ENCODE measurements at regions not wholly inside any gene's neighbourhood (a gene's known extent, or its start where the extent isn't known, plus 50 kb on each side); places are given as distances from the start of the nearest gene placed in this dataset.

DNA sequence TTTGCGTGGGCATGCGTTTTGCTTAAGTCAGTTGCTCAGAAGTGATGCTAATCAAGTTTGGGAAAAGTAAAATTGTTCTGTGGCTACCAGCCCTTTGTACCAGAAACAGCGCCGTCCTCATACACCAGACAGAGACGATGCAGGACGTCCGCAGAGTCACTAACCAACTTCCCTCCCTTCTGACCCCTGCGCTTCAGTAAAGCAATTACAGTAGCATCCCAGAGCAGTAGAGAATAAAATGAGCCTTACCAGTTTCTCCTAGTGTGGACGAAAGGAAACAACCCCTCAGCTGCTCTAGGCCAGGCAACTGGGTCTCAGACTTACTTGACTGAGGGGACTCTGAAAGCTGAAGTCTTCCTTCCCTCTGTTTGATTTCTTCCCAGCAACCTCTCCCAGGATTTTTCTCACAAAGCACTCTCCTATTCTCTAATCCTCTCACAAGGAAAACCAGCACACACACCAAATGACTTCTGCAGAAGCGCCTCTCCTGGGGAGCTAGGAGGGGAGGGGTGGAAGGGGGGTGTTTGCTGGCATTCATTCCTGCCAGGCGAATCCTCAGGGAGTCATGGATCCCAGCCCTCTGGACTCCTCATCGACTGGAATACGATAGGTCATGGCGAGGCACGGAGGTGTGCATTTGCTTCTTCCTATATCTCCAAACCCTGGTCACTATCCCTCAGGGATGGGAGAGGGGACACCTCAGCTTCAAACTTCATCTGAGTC lies 56.0 kb upstream of the MID1 start:
- H3K9ac ChIP-seq (ENCODE audit: low read depth, low read length, poor library complexity, severe bottlenecking), result no peak overlapping the region
- H3F3A ChIP-seq (ENCODE audit: low read depth), result no peaks in the 10 kb centered on the region
- no peaks in the 10 kb centered on the region for H3K9me2 ChIP-seq (replicated peaks; ENCODE audit: low read depth, low read length)
- H3K4me2 ChIP-seq (ENCODE audit: low read depth, low read length, poor library complexity, severe bottlenecking), result no peak overlapping the region
- no peaks in the 10 kb centered on the region for H3K4me1 ChIP-seq (ENCODE audit: insufficient read depth, low read length, poor library complexity, severe bottlenecking)
- no peaks in the 10 kb centered on the region for H3K79me2 ChIP-seq (ENCODE audit: insufficient read depth, low read length)
- TF ChIP-seq EZH2phosphoT487 (IDR thresholded peaks at IDR 0.05; ENCODE audit: borderline replicate concordance), result no peak
- TF ChIP-seq CTCF (conservative IDR thresholded peaks at IDR 0.05; ENCODE audit: low read length), result no peak
- H3K27me3 ChIP-seq (ENCODE audit: insufficient read depth, low read length, poor library complexity, severe bottlenecking), result no peaks in the 10 kb centered on the region
- no peak overlapping the region for H2AFZ ChIP-seq (ENCODE audit: low read length)
- no peaks in the 10 kb centered on the region for H4K20me1 ChIP-seq (ENCODE audit: insufficient read depth, low read length, poor library complexity, severe bottlenecking)
- H3K9me3 ChIP-seq (ENCODE audit: insufficient read depth, low read depth, low read length), result no peaks in the 10 kb centered on the region
- H3K36me3 ChIP-seq (ENCODE audit: insufficient read depth, low read length), result no peaks in the 10 kb centered on the region
- H3K4me3 ChIP-seq (ENCODE audit: low read length, poor library complexity, severe bottlenecking), result no peak overlapping the region

DNA sequence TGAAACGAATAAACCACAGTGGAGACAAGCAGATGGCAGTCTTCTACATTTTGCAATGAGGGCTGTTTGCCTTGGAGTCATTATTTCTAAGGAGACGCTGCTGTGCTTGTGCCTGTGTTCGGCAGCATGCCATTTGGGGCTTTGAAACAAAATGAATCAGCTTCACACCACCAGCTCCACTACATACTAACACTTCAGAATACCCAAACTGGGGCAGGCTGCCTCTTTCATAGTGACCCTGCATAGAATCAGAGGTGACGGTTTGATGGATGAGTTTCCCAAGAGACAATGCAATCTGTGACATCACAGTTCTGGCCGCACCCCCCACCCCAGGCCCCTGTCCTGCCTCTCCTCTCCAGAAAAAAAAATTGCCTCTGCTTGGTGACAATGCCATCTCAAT lies 57.1 kb upstream of the MID1 start:
- no peaks in the 10 kb centered on the region for H3K4me1 ChIP-seq (ENCODE audit: insufficient read depth, low read length, poor library complexity, severe bottlenecking)
- no peak overlapping the region for H2AFZ ChIP-seq (ENCODE audit: low read length)
- no peaks in the 10 kb centered on the region for H3K36me3 ChIP-seq (ENCODE audit: insufficient read depth, low read length)
- no peak overlapping the region for H3K4me3 ChIP-seq (ENCODE audit: low read length, poor library complexity, severe bottlenecking)
- H3K27me3 ChIP-seq (ENCODE audit: insufficient read depth, low read length, poor library complexity, severe bottlenecking), result no peaks in the 10 kb centered on the region
- no peaks in the 10 kb centered on the region for H3F3A ChIP-seq (ENCODE audit: low read depth)
- H3K9ac ChIP-seq (ENCODE audit: low read depth, low read length, poor library complexity, severe bottlenecking), result no peak overlapping the region
- TF ChIP-seq CTCF (conservative IDR thresholded peaks at IDR 0.05; ENCODE audit: low read length), result no peak
- no peak for TF ChIP-seq EZH2phosphoT487 (IDR thresholded peaks at IDR 0.05; ENCODE audit: borderline replicate concordance)
- no peaks in the 10 kb centered on the region for H3K9me2 ChIP-seq (replicated peaks; ENCODE audit: low read depth, low read length)
- H4K20me1 ChIP-seq (ENCODE audit: insufficient read depth, low read length, poor library complexity, severe bottlenecking), result no peaks in the 10 kb centered on the region
- no peaks in the 10 kb centered on the region for H3K9me3 ChIP-seq (ENCODE audit: insufficient read depth, low read depth, low read length)
- no peaks in the 10 kb centered on the region for H3K79me2 ChIP-seq (ENCODE audit: insufficient read depth, low read length)
- H3K4me2 ChIP-seq (ENCODE audit: low read depth, low read length, poor library complexity, severe bottlenecking), result no peak overlapping the region

- H2AFZ ChIP-seq (ENCODE audit: low read length), result no peak overlapping the region
- no peaks in the 10 kb centered on the region for H3K9me2 ChIP-seq (replicated peaks; ENCODE audit: low read depth, low read length)
- H3K9ac ChIP-seq (ENCODE audit: low read depth, low read length, poor library complexity, severe bottlenecking), result no peak overlapping the region
- no peaks in the 10 kb centered on the region for H3K36me3 ChIP-seq (ENCODE audit: insufficient read depth, low read length)
- no peaks in the 10 kb centered on the region for H3K27me3 ChIP-seq (ENCODE audit: insufficient read depth, low read length, poor library complexity, severe bottlenecking)
- no peaks in the 10 kb centered on the region for H3K4me1 ChIP-seq (ENCODE audit: insufficient read depth, low read length, poor library complexity, severe bottlenecking)
- no peaks in the 10 kb centered on the region for H3F3A ChIP-seq (ENCODE audit: low read depth)
- no peak overlapping the region for H3K4me2 ChIP-seq (ENCODE audit: low read depth, low read length, poor library complexity, severe bottlenecking)
- no peaks in the 10 kb centered on the region for H4K20me1 ChIP-seq (ENCODE audit: insufficient read depth, low read length, poor library complexity, severe bottlenecking)
- no peaks in the 10 kb centered on the region for H3K79me2 ChIP-seq (ENCODE audit: insufficient read depth, low read length)
- TF ChIP-seq CTCF (conservative IDR thresholded peaks at IDR 0.05; ENCODE audit: low read length), result no peak
- TF ChIP-seq EZH2phosphoT487 (IDR thresholded peaks at IDR 0.05; ENCODE audit: borderline replicate concordance), result no peak
- H3K9me3 ChIP-seq (ENCODE audit: insufficient read depth, low read depth, low read length), result no peaks in the 10 kb centered on the region
- H3K4me3 ChIP-seq (ENCODE audit: low read length, poor library complexity, severe bottlenecking), result no peak overlapping the region
These were observed 59.0 kb upstream of the MID1 start for GRCh38 chrX:10679387-10679786.
